Liver (tissue), 8 donors: ENCODE measurements at regions not wholly inside any gene's neighbourhood (a gene's known extent, or its start where the extent isn't known, plus 50 kb on each side); places are given as distances from the start of the nearest gene placed in this dataset.

Source experiments
- DNase-seq: peaks from one replicate; pipeline ENCODE4 v3.0.0-alpha.2; 2017; ENCODE audit warnings: low spot score
- H3K27ac ChIP-seq, 2 donors: one replicate each; pipeline ENCODE4 v1.7.0; 2013; ENCODE audit warnings: inconsistent platforms in 2 of 2, low read length in 2 of 2, control low read depth in 1 of 2, low read depth in 1 of 2, mild to moderate bottlenecking in 1 of 2
- H3K27me3 ChIP-seq, 4 donors: one replicate each; pipeline versions ENCODE4 v1.6.1 to v1.7.0; 2013; ENCODE audit warnings: low read length in 3 of 4, inconsistent platforms in 1 of 4, mild to moderate bottlenecking in 1 of 4, moderate library complexity in 1 of 4; ENCODE audit not compliant: control insufficient read depth in 4 of 4, insufficient read depth in 4 of 4
- H3K36me3 ChIP-seq, 4 donors: one replicate each; pipeline versions ENCODE4 v1.6.1 to v1.7.0; 2013; ENCODE audit warnings: low read length in 3 of 4, mild to moderate bottlenecking in 3 of 4, low read depth in 1 of 4, moderate library complexity in 1 of 4; ENCODE audit not compliant: control insufficient read depth in 4 of 4, insufficient read depth in 3 of 4
- H3K4me1 ChIP-seq, 4 donors: one replicate each; pipeline versions ENCODE4 v1.6.1 to v1.7.0; 2013; ENCODE audit warnings: low read length in 3 of 4, mild to moderate bottlenecking in 3 of 4, moderate library complexity in 1 of 4; ENCODE audit not compliant: control insufficient read depth in 4 of 4, insufficient read depth in 4 of 4
- H3K4me3 ChIP-seq, 3 donors: one replicate each; pipeline versions ENCODE4 v1.6.1 to v1.7.0; 2013; ENCODE audit warnings: low read length in 3 of 3, control low read depth in 1 of 3, low read depth in 1 of 3, mild to moderate bottlenecking in 1 of 3
- H3K9ac ChIP-seq, 2 donors: one replicate each; pipeline ENCODE4 v1.7.0; 2013; ENCODE audit warnings: low read length in 2 of 2, mild to moderate bottlenecking in 2 of 2, moderate library complexity in 2 of 2, control low read depth in 1 of 2, low read depth in 1 of 2
- H3K9me3 ChIP-seq, 4 donors: one replicate each; pipeline versions ENCODE4 v1.6.1 to v1.7.0; 2013; ENCODE audit warnings: low read length in 3 of 4; ENCODE audit not compliant: control insufficient read depth in 4 of 4
- EGR1 ChIP-seq, 2 donors: IDR thresholded peaks; 2 replicates each; pipeline ENCODE4 v1.6.1; 2016 to 2018; ENCODE audit warnings: antibody characterized with exemption in 2 of 2, low read depth in 2 of 2
- FOXA1 ChIP-seq: IDR thresholded peaks from 2 replicates; pipeline ENCODE4 v1.6.1; 2016; ENCODE audit warnings: antibody characterized with exemption
- FOXA2 ChIP-seq: IDR thresholded peaks from 2 replicates; pipeline ENCODE4 v1.6.1; 2016; ENCODE audit warnings: antibody characterized with exemption
- GABPA ChIP-seq, 2 donors: IDR thresholded peaks in 1 of 2; conservative IDR thresholded peaks in 1 of 2; 2 replicates each; pipeline ENCODE4 v1.6.1; 2016; ENCODE audit warnings: antibody characterized with exemption in 2 of 2, mild to moderate bottlenecking in 1 of 2, moderate library complexity in 1 of 2
- HNF4A ChIP-seq, 2 donors: conservative IDR thresholded peaks; 2 replicates each; pipeline ENCODE4 v1.6.1; 2016; ENCODE audit warnings: antibody characterized with exemption in 2 of 2, mild to moderate bottlenecking in 2 of 2
- HNF4G ChIP-seq: IDR thresholded peaks from 2 replicates; pipeline ENCODE4 v1.6.1; 2016; ENCODE audit warnings: antibody characterized with exemption
- JUND ChIP-seq, 2 donors: IDR thresholded peaks; 2 replicates each; pipeline ENCODE4 v1.6.1; 2016; ENCODE audit warnings: antibody characterized with exemption in 2 of 2
- NR2F2 ChIP-seq: IDR thresholded peaks from 2 replicates; pipeline ENCODE4 v1.6.1; 2016; ENCODE audit warnings: antibody characterized with exemption
- RAD21 ChIP-seq, 2 donors: IDR thresholded peaks; 2 replicates each; pipeline ENCODE4 v1.6.1; 2016; ENCODE audit warnings: antibody characterized with exemption in 2 of 2, mild to moderate bottlenecking in 2 of 2
- RXRA ChIP-seq, 2 donors: IDR thresholded peaks; 2 replicates each; pipeline ENCODE4 v1.6.1; 2017 to 2018; ENCODE audit warnings: antibody characterized with exemption in 2 of 2, mild to moderate bottlenecking in 1 of 2
- SP1 ChIP-seq: IDR thresholded peaks from 2 replicates; pipeline ENCODE4 v1.6.1; 2018; ENCODE audit warnings: antibody characterized with exemption, mild to moderate bottlenecking
- TAF1 ChIP-seq: conservative IDR thresholded peaks from 2 replicates; pipeline ENCODE4 v1.6.1; 2016; ENCODE audit warnings: antibody characterized with exemption, mild to moderate bottlenecking
- YY1 ChIP-seq: IDR thresholded peaks from 2 replicates; pipeline ENCODE4 v1.6.1; 2016; ENCODE audit warnings: antibody characterized with exemption, mild to moderate bottlenecking
- WGBS: extraction: QIAGEN DNeasy Blood & Tissue Kit; methylation state at CpG from one replicate; pipeline ENCODE4 v1.1.7; 2013; 5-methylcytosine and 5-hydroxymethylcytosine counted together
- TF ChIP-seq, protein P1 (sequence below): IDR thresholded peaks from 2 replicates; pipeline ENCODE4 v1.6.1; 2016; ENCODE audit warnings: antibody characterized with exemption
- TF ChIP-seq, protein P2 (sequence below): fragments of 150-350 bp; IDR thresholded peaks from 2 replicates; pipeline ENCODE4 v1.5.1; 2017; ENCODE audit warnings: improper control_type of control experiment, low read depth, low read length; ENCODE audit not compliant: missing input control
- TF ChIP-seq, protein P3 (sequence below): IDR thresholded peaks from 2 replicates; pipeline ENCODE4 v1.6.1; 2016; ENCODE audit warnings: antibody characterized with exemption, mild to moderate bottlenecking
- TF ChIP-seq, protein P4 (sequence below): IDR thresholded peaks from 2 replicates; pipeline ENCODE4 v1.6.1; 2016; ENCODE audit warnings: antibody characterized with exemption
- TF ChIP-seq, protein P5 (sequence below): IDR thresholded peaks from 2 replicates; pipeline ENCODE4 v1.6.1; 2016; ENCODE audit warnings: antibody characterized with exemption
- donor health status: healthy.
- donor health status: healthy.
- donor health status: healthy.
- donor health status: healthy.
- donor health status: healthy.

DNA sequence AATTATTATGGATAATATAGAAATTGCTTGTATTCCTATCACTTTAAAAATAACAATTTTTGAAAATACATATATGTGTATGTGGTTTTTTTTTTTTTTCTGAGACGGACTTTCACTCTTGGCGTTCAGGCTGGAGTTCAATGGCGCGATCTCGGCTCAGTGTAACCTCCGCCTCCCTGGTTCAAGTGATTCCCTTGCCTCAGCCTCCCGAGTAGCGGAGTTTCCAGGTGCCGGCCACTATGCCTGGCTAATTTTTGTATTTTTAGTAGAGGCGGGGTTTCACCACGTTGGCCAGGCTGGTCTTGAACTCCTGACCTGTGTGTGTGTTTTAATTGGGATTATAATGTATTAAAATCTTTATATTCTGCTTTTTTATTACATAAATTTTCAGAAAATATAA lies 97.9 kb upstream of the NUDT6 start:
- no peak overlapping the region for H3K9ac ChIP-seq
- 98% methylated on average over 11 of the region's 11 CpGs for WGBS
- H3K27ac ChIP-seq: no peak overlapping the region
- TF ChIP-seq HNF4G: no peak
- no peak for TF ChIP-seq GABPA (IDR thresholded peaks at IDR 0.05 in 1 of 2, conservative IDR thresholded peaks at IDR 0.05 in 1 of 2)
- TF ChIP-seq JUND (IDR thresholded peaks at IDR 0.05): no peak
- TF ChIP-seq, protein P1, sequence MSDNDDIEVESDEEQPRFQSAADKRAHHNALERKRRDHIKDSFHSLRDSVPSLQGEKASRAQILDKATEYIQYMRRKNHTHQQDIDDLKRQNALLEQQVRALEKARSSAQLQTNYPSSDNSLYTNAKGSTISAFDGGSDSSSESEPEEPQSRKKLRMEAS: no peak
- TF ChIP-seq, protein P2, sequence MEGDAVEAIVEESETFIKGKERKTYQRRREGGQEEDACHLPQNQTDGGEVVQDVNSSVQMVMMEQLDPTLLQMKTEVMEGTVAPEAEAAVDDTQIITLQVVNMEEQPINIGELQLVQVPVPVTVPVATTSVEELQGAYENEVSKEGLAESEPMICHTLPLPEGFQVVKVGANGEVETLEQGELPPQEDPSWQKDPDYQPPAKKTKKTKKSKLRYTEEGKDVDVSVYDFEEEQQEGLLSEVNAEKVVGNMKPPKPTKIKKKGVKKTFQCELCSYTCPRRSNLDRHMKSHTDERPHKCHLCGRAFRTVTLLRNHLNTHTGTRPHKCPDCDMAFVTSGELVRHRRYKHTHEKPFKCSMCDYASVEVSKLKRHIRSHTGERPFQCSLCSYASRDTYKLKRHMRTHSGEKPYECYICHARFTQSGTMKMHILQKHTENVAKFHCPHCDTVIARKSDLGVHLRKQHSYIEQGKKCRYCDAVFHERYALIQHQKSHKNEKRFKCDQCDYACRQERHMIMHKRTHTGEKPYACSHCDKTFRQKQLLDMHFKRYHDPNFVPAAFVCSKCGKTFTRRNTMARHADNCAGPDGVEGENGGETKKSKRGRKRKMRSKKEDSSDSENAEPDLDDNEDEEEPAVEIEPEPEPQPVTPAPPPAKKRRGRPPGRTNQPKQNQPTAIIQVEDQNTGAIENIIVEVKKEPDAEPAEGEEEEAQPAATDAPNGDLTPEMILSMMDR: no peak
- TF ChIP-seq, protein P3, sequence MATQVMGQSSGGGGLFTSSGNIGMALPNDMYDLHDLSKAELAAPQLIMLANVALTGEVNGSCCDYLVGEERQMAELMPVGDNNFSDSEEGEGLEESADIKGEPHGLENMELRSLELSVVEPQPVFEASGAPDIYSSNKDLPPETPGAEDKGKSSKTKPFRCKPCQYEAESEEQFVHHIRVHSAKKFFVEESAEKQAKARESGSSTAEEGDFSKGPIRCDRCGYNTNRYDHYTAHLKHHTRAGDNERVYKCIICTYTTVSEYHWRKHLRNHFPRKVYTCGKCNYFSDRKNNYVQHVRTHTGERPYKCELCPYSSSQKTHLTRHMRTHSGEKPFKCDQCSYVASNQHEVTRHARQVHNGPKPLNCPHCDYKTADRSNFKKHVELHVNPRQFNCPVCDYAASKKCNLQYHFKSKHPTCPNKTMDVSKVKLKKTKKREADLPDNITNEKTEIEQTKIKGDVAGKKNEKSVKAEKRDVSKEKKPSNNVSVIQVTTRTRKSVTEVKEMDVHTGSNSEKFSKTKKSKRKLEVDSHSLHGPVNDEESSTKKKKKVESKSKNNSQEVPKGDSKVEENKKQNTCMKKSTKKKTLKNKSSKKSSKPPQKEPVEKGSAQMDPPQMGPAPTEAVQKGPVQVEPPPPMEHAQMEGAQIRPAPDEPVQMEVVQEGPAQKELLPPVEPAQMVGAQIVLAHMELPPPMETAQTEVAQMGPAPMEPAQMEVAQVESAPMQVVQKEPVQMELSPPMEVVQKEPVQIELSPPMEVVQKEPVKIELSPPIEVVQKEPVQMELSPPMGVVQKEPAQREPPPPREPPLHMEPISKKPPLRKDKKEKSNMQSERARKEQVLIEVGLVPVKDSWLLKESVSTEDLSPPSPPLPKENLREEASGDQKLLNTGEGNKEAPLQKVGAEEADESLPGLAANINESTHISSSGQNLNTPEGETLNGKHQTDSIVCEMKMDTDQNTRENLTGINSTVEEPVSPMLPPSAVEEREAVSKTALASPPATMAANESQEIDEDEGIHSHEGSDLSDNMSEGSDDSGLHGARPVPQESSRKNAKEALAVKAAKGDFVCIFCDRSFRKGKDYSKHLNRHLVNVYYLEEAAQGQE: no peak
- TF ChIP-seq, protein P4, sequence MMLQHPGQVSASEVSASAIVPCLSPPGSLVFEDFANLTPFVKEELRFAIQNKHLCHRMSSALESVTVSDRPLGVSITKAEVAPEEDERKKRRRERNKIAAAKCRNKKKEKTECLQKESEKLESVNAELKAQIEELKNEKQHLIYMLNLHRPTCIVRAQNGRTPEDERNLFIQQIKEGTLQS: no peak
- TF ChIP-seq RXRA (IDR thresholded peaks at IDR 0.05): no peak
- no peak for TF ChIP-seq TAF1
- no peak for TF ChIP-seq NR2F2
- no peak for TF ChIP-seq FOXA1
- no peak for TF ChIP-seq RAD21 (IDR thresholded peaks at IDR 0.05)
- no peak for TF ChIP-seq YY1
- no peak for TF ChIP-seq EGR1 (IDR thresholded peaks at IDR 0.05; ENCODE audit: low read depth in 2 of 2)
- TF ChIP-seq, protein P5, sequence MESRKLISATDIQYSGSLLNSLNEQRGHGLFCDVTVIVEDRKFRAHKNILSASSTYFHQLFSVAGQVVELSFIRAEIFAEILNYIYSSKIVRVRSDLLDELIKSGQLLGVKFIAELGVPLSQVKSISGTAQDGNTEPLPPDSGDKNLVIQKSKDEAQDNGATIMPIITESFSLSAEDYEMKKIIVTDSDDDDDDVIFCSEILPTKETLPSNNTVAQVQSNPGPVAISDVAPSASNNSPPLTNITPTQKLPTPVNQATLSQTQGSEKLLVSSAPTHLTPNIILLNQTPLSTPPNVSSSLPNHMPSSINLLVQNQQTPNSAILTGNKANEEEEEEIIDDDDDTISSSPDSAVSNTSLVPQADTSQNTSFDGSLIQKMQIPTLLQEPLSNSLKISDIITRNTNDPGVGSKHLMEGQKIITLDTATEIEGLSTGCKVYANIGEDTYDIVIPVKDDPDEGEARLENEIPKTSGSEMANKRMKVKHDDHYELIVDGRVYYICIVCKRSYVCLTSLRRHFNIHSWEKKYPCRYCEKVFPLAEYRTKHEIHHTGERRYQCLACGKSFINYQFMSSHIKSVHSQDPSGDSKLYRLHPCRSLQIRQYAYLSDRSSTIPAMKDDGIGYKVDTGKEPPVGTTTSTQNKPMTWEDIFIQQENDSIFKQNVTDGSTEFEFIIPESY: no peak
- no peak for TF ChIP-seq SP1
- no peak for TF ChIP-seq FOXA2
- TF ChIP-seq HNF4A (conservative IDR thresholded peaks at IDR 0.05): no peak
- H3K9me3 ChIP-seq: no peaks in the 10 kb centered on the region
- no peaks in the 10 kb centered on the region for H3K4me1 ChIP-seq
- H3K4me3 ChIP-seq: no peak overlapping the region
- no peaks in the 10 kb centered on the region for H3K36me3 ChIP-seq
- DNase-seq: no peak
- no peaks in the 10 kb centered on the region for H3K27me3 ChIP-seq
